Endothelial cell of umbilical vein (primary cell): ENCODE measurements at regions not wholly inside any gene's neighbourhood (a gene's known extent, or its start where the extent isn't known, plus 50 kb on each side); places are given as distances from the start of the nearest gene placed in this dataset.

Experiments used
- BruUV-seq: library from RNA; stranded (reverse); fragments of 400-500 nt; replicated peaks from 2 replicates; lab custom pipeline; 2021; lab: Mats Ljungman, UMichigan
- CTCF ChIA-PET: fragments of 300-600, 350-600 bp; sonication (Branson Sonifier 250); formaldehyde crosslinking; loops from one replicate; lab custom pipeline; 2021; ENCODE audit warnings: antibody characterized with exemption, inconsistent platforms; lab: Charles Lee
- POLR2A ChIA-PET: fragments of 300-600, 350-600 bp; sonication (Branson Sonifier 250); formaldehyde crosslinking; loops from one replicate; lab custom pipeline; 2021; ENCODE audit warnings: antibody characterized with exemption, inconsistent platforms; lab: Charles Lee
- DNase-seq: peaks from one replicate; pipeline ENCODE4 v3.0.0-alpha.2; 2011; ENCODE audit warnings: low read depth, low spot score
- FAIRE-seq: peaks from 2 replicates; lab custom pipeline; 2011; peaks lifted over from hg19 to GRCh38; lab: Jason Lieb, UNC
- H2AFZ ChIP-seq: 2 replicates; pipeline ENCODE4 v1.6.0; 2012; ENCODE audit warnings: low read depth, low read length, control low read depth, inconsistent platforms
- H3K27ac ChIP-seq: 2 replicates; pipeline ENCODE4 v1.5.1; 2011; ENCODE audit warnings: low read depth, mild to moderate bottlenecking, control low read depth, low read length, moderate library complexity; ENCODE audit not compliant: insufficient read depth
- H3K27me3 ChIP-seq, 2 experiments: 2 replicates each; pipeline versions ENCODE4 v1.6.0 to v1.6.1; 2011; ENCODE audit warnings: low read length in 2 of 2, mixed read lengths in 1 of 2; ENCODE audit not compliant: control insufficient read depth in 2 of 2, insufficient read depth in 2 of 2
- H3K36me3 ChIP-seq, 2 experiments: 2 replicates in 1 of 2; 3 replicates in 1 of 2; pipeline ENCODE4 v1.5.1; 2011; ENCODE audit warnings: low read length in 2 of 2, mild to moderate bottlenecking in 1 of 2, moderate library complexity in 1 of 2; ENCODE audit not compliant: control insufficient read depth in 2 of 2, insufficient read depth in 2 of 2; ENCODE audit errors: extremely low read depth in 1 of 2
- H3K4me1 ChIP-seq: 3 replicates; pipeline ENCODE4 v1.5.1; 2011; ENCODE audit warnings: mild to moderate bottlenecking, low read length; ENCODE audit not compliant: control insufficient read depth, insufficient read depth; ENCODE audit errors: extremely low read depth
- H3K4me2 ChIP-seq: 2 replicates; pipeline ENCODE4 v1.6.1; 2011; ENCODE audit warnings: low read length, control low read depth, mixed read lengths; ENCODE audit not compliant: insufficient read depth
- H3K4me3 ChIP-seq, 3 experiments: fragments of 200-600 bp in 1 of 3; sonication (generic), shearing (Covaris generic) in 1 of 3; replicated peaks in 1 of 3; 2 replicates each; pipeline ENCODE4 v1.5.1; 2011 to 2016; ENCODE audit warnings: control low read depth in 3 of 3, low read length in 3 of 3, mild to moderate bottlenecking in 2 of 3, inconsistent platforms in 1 of 3, low read depth in 1 of 3, moderate library complexity in 1 of 3; ENCODE audit not compliant: insufficient read depth in 1 of 3
- H3K79me2 ChIP-seq: 2 replicates; pipeline ENCODE4 v1.6.0; 2012; ENCODE audit warnings: low read length, inconsistent platforms; ENCODE audit not compliant: control insufficient read depth, insufficient read depth
- H3K9ac ChIP-seq: replicated peaks from 2 replicates; pipeline ENCODE3; 2011; ENCODE audit warnings: low read length, control low read depth; ENCODE audit not compliant: insufficient read depth; ENCODE audit errors: extremely low read depth
- H3K9me1 ChIP-seq: replicated peaks from 3 replicates; pipeline ENCODE4 v1.6.0; 2011; ENCODE audit warnings: mild to moderate bottlenecking, low read length; ENCODE audit not compliant: control insufficient read depth, insufficient read depth; ENCODE audit errors: extremely low read depth
- H3K9me3 ChIP-seq: replicated peaks from 2 replicates; pipeline ENCODE4 v1.5.1; 2012; ENCODE audit warnings: low read length, inconsistent platforms; ENCODE audit not compliant: control insufficient read depth, insufficient read depth
- H4K20me1 ChIP-seq: replicated peaks from 2 replicates; pipeline ENCODE3; 2011; ENCODE audit warnings: mild to moderate bottlenecking, low read length; ENCODE audit not compliant: control insufficient read depth, insufficient read depth; ENCODE audit errors: extremely low read depth
- CTCF ChIP-seq, 2 donors: IDR thresholded peaks; 1 replicate in 1 of 2; 2 replicates in 1 of 2; pipeline ENCODE4 v1.5.1; 2011; ENCODE audit warnings: low read length in 2 of 2, mild to moderate bottlenecking in 2 of 2, moderate library complexity in 2 of 2, control low read depth in 1 of 2, inconsistent platforms in 1 of 2, low read depth in 1 of 2; ENCODE audit not compliant: insufficient read depth in 1 of 2; ENCODE audit errors: extremely low read depth in 1 of 2
- EZH2 ChIP-seq: IDR thresholded peaks from 2 replicates; pipeline ENCODE4 v1.6.1; 2012; ENCODE audit warnings: borderline replicate concordance, low read depth, mild to moderate bottlenecking, moderate library complexity, low read length, inconsistent platforms; ENCODE audit not compliant: severe bottlenecking
- FOS ChIP-seq: IDR thresholded peaks from 2 replicates; pipeline ENCODE4 v1.6.1; 2011; ENCODE audit warnings: mild to moderate bottlenecking, low read length, moderate library complexity, borderline replicate concordance; ENCODE audit not compliant: insufficient read depth
- GATA2 ChIP-seq: IDR thresholded peaks from 2 replicates; pipeline ENCODE4 v1.7.0; 2011; ENCODE audit warnings: low read depth, mild to moderate bottlenecking, moderate library complexity, mixed read lengths, low read length; ENCODE audit not compliant: insufficient read length, insufficient read depth
- JUN ChIP-seq: IDR thresholded peaks from 2 replicates; pipeline ENCODE4 v1.6.1; 2011; ENCODE audit warnings: borderline replicate concordance, low read depth; ENCODE audit not compliant: insufficient read length, insufficient read depth
- MYC ChIP-seq: IDR thresholded peaks from one replicate; pipeline ENCODE4 v1.6.1; 2011; ENCODE audit warnings: mild to moderate bottlenecking, low read depth, low read length
- POLR2A ChIP-seq: IDR thresholded peaks from 2 replicates; pipeline ENCODE4 v1.6.1; 2012; ENCODE audit warnings: low read depth, mild to moderate bottlenecking, control low read depth, low read length
- POLR2AphosphoS5 ChIP-seq: IDR thresholded peaks from 2 replicates; pipeline ENCODE4 v1.6.1; 2012; ENCODE audit warnings: low read depth, mild to moderate bottlenecking, control low read depth, low read length, moderate library complexity; ENCODE audit not compliant: insufficient read depth
- dilution Hi-C: fragments of 300-500 bp; cut with MboI; formaldehyde crosslinking; loops from one replicate; pipeline ENCODE4 v1.15.0; 2019; ENCODE audit warnings: low sequenced_read_pairs; ENCODE audit not compliant: extremely low pct_ligation_motif_present
- intact Hi-C: fragments of 100-400 bp; cut with micrococcal nuclease; formaldehyde crosslinking; loops from one replicate; pipeline ENCODE4 v1.10.0; 2022
- TF ChIP-seq, protein P1 (sequence below): IDR thresholded peaks from 2 replicates; pipeline ENCODE4 v1.6.1; 2011; ENCODE audit not compliant: insufficient read depth, insufficient read length

GRCh38 chr1:208551633-208552320 is 307.6 kb upstream of the PLXNA2 start:
- no TSS peak for BruUV-seq
- intact Hi-C loops (no loop called here), dilution Hi-C loops (no loop called here)
- POLR2A ChIA-PET, result no interaction called here
- no peak overlapping the region for H3K9ac ChIP-seq
- no peaks in the 10 kb centered on the region for H4K20me1 ChIP-seq
- H3K4me3 ChIP-seq, result no peak overlapping the region
- CTCF ChIA-PET, result interaction anchor here (1.0 kb wide), 1 partner anchor 10 kb away, joined by 3 read pairs; no protein-coding TSS in a partner anchor
- no peak overlapping the region for H3K27ac ChIP-seq
- H3K4me1 ChIP-seq, result no peaks in the 10 kb centered on the region
- H3K79me2 ChIP-seq, result no peaks in the 10 kb centered on the region
- H3K9me3 ChIP-seq, result no peaks in the 10 kb centered on the region
- no peaks in the 10 kb centered on the region for H3K9me1 ChIP-seq
- H3K27me3 ChIP-seq, result no peaks in the 10 kb centered on the region
- no peak overlapping the region for H3K4me2 ChIP-seq
- H2AFZ ChIP-seq, result no peak overlapping the region
- no peak for DNase-seq
- no peak for FAIRE-seq
- H3K36me3 ChIP-seq, result no peaks in the 10 kb centered on the region
- TF ChIP-seq FOS, result no peak
- no peak for TF ChIP-seq JUN
- TF ChIP-seq, protein P1, sequence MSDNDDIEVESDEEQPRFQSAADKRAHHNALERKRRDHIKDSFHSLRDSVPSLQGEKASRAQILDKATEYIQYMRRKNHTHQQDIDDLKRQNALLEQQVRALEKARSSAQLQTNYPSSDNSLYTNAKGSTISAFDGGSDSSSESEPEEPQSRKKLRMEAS, result no peak
- no peak for TF ChIP-seq MYC
- TF ChIP-seq EZH2, result no peak
- no peak for TF ChIP-seq CTCF (IDR thresholded peaks at IDR 0.05; ENCODE audit: extremely low read depth in 1 of 2, insufficient read depth in 1 of 2, low read depth in 1 of 2, low read length in 2 of 2)
- no peak for TF ChIP-seq GATA2
- no peak for TF ChIP-seq POLR2A
- no peak for TF ChIP-seq POLR2AphosphoS5
